HCEC 1CT (cell line): ENCODE measurements at regions not wholly inside any gene's neighbourhood (a gene's known extent, or its start where the extent isn't known, plus 50 kb on each side); places are given as distances from the start of the nearest gene placed in this dataset.

Experiments
- DNase-seq: peaks from one replicate; pipeline ENCODE4 v3.0.0-alpha.2; 2017

DNA sequence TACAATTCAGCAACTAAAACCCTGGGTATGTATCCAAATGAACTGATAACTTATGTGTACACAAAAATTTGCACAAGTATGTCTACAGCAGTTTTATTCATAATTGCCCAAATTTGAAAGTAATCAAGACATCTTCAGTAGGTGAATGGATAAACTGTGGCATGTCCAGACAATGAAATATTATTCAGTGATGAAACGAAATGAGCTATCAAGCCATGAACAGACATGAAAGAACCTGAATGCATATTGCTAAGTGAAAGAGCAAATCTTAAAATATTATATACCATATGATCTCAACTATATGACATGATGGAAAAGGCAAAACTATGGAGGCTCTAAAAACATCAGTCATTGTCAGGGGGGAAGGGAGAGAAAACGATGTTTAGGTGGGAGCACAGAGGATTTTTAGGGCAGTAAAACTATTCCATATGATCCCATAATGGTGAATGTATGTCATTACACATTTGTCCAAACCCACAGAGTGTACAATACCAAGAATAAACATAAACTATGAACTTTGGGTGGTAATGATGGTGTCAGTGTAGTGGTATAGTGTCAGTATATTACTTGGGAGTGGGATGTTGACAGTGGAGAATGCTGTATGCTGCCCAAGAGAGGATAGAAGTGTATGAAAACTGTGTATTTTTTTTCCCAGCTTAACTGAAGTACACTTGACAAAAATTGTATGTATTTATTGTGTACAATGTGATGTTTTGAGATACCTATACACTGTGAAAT, 92.8 kb upstream of the PPP2R5A start:
- no peak for DNase-seq

DNA sequence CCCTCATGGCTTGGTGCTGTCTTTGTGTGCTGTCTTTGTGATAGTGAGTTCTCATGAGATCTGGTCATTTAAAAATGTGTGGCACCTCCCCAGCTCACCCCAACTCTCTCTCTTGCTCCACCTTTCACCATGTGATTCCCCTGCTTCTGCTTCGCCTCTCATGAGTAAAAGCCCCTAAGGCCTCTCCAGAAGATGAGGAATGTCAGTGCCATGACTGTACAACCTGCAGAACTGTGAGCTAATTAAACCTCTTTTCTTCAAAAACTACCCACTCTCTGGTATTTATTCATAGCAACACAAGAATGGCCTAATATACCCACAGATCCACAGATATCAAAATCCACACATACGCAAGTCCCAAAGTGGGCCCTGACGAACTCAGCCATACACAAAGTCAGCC, 88.9 kb upstream of the PPP2R5A start:
- no peak for DNase-seq

DNA sequence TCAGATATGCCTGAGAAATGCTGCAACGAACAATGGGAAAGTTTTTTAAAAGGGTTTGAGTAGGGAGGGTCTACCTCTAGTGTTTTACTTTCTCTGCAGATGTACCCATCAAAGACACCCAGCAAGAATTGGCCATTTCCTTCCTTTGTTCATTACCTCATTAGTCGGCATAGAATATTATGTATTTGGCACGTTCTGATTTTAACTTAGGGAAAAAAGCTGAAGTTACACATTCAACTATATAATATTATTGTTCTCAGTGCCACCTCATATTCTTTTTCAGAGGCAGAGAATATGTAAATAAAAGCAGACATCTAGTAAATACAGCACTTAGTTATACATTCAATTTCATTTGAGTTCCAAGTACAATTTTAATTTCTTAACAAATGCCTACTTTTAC, 83.7 kb upstream of the PPP2R5A start:
- DNase-seq: no peak

DNA sequence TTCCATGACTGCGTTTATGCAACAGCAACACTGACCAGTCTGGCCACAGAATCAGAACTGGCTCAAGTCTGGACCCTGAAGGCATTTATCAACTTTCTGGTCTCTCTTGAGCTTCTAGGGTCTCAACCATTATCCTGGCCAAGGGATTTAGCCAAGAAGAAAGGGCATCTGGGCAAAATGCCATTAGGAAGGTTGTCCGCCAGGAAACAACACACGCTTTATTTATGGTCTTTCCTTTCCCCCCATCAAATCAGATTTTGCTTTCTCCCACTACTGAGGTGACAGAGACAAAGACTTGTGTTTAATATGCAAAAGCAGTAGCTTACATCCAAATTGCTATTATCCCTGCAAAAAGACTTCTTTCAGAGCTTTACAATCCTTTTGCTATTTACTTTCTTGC, 81.6 kb upstream of the PPP2R5A start:
- no peak for DNase-seq

DNA sequence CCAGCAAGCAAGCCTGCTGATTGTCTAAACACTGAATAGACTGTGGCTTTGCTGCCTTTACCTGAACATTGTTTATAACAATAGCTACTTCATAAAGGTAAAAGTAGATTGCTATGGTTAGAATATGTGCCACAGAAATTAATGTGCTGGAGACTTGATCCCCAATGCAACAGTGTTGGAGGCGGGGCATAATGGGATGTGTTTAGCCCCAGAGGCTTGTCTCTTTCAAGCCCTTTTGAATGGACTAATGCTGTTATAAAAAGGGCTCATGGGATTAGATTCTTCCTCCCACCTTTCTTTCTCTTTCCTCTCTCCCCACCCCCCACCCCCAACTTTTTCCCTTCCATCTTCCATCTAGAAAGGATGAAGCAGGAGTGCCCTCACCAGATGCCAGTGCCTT, 80.2 kb upstream of the PPP2R5A start:
- no peak for DNase-seq

DNA sequence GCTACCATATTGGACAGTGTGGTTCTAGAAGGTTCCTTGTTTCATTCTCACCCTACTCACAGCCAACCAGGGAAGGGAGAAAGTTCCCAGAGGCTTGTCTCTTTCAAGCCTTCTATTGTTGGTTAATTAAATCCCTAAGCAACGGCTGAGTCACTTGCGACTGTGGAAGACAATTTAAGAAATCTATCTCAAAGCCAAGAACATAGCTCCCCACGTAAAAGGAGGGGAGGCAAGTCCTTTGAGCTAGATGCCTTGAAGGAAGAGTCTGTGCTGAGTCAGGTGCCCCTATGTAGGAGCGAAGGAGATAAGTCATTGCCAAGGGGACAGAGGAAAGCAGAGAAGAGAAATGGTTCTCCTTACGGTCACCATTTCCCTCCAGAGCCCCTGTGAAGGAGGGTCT, 79.4 kb upstream of the PPP2R5A start:
- no peak for DNase-seq

DNA sequence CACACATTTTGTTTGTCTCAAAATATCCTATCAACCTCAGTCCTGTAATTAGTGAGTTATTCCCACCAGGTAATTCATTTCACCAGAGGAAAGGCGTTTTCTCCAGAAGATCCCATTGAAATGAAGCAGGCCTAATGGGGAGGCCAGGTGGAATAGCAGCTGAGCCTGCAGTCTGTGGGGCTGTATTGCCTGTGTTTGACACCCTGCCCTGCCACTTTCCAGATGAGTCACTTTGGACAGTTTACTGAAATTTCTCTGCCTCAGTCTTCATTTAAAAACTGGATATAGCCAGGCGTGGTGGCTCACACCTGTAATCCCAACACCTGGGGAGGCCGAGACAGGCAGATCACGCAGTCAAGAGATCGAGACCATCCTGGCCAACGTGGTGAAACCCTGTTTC, 78.1 kb upstream of the PPP2R5A start:
- DNase-seq: no peak

DNA sequence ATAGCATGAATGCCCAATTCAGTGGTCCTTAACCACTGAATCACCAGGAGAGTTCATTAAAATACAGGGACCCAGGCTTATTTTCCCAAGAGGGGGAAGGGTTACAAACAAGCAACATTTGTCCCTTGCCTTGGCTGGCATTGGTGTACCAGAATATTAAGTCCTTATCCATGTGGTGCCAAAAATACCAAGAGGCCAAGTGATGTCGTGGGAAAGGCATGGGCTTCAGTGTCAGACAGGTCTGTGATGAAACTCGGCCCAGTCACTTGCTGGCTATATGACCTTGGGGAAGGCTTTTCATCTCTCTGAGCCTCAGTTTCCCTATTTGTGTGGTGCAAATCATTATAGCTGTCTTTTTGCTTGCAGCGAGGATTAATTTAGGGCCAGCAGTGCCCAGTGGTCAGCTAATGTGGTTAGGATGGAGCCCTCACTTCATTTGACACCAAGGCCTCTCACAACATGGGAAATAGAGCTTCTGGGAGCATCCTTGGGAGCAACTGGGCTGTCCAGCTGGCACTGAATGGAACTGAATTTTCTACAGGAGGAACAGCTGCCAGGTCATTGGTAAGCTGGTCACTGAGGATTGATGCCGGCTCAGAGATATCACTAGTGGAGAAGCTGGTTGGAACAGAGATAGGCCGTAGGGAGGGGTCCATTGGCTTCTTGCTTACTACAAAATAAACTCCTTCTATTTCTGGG, 77.2 kb upstream of the PPP2R5A start:
- no peak for DNase-seq

DNA sequence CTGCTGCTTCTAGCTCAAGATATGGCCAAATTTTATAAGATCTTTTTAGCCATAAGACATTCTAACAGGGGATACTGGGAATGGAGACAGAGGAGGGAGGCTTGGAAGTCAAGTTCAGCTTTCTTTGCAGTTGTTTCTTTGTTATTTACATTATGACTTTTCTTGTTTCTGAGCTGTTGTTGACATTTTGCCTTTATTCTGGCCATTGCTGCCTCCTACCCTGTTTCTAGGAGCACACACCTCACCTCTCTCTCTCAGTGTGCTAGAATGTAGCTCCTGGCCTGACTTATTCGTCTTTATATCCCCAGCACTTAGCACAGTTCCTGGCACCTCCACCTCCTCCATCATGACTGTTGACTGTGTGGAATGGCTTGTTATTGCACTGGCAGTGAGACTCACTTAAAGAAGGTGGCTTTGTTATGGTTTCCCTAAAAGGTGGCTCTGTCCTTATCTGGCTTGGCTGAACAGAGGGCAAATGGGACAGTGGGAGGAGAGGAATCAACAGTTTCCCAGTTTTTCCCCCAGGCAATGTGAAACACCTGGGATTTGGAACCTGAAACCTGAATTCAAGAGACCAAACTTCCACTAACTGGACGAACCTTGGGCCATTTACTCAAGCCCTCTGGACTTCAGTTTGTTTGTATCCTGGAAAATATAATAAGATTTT, 76.1 kb upstream of the PPP2R5A start:
- DNase-seq: no peak

DNA sequence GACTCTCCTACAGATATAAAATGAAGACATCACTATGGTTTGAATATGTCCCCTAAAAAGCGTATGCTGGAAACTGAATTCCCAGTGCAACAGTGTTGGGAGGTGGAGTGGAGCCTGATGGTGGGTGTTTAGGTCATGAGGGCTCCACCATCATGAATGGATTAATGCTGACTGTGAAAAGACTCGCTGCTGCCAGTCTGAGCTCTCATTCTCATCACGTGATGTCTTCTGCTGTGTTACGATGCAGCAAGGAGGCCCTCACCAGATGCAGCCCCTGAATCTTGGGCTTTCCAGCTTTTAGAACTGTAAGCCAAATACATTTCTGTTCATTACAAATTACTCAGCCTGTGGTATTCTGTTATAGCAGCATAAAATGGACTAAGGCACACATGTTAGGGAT, 73.8 kb upstream of the PPP2R5A start:
- DNase-seq: no peak

DNA sequence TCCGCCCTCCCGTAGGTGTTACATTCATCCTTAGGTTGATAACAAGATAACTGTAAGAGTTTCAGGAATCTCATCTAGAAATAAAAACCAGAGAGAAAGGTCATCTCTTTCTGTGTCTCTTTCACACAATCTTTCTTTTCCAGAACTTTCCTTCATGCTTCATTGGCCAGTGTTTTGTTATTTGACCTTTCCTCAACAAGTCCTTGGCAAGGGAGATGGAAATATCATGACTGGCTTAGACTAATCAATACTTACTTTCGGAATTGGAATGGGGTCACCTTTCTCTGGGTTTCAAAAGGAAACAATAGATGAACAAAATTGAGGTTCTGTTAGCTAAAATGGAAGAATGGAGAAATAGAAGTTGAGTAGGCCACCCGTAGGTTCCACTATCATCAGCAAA, 72.9 kb upstream of the PPP2R5A start:
- DNase-seq: no peak

DNA sequence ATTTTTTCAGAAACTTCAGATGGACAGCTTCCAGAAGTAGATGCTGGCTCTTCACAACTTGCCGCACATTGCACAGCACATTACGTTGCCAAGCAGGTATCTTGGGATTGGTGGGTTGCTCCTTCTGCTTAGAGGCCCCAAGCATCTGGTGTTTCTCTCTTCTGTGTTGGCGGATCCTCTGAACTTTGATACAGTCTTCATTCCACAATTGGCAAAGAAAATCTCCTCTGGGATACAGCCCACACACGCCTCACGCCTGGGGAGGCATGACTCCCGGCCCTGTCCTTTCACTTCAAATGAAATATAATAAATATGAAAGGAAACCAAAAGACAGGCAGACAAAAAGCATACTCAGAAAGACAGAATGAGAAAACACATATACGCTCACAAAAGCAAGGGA, 72.3 kb upstream of the PPP2R5A start:
- no peak for DNase-seq

DNA sequence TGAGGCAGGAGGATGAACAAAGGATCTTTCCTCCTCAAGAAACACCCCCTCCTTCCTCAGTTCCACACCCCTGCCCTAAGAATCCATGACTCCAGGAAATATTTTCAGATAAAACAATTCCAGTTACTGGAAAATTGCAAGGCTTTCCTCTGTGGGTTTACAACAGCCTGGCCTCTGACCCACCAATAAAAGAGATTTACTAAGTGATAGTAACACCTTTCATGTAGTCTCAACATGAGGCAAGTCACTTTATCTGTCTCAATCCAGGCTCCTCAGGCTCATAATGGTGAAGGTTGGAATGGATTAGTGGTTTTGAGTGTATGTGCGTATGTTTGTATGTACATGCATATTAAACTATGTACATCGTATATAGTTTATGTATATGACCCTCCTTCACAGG, 71.4 kb upstream of the PPP2R5A start:
- no peak for DNase-seq

DNA sequence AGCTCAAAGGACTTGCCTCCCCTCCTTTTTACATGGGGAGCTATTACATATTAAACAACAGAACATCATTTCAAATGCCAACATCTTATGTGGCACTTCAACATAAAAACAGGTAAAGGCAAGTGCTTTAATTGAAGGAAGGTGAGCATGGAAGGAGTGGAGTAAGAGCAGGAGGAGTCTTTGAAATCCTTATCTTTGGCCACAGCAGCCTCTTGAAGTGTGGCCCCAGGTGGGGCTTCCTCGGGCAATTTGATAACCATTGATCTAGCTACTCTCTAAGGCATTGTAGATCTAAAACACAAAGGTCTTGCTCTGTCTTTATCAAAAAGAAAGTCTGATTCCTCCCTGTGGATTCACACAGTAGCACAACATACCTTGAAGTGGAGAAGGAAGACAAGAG, 70.9 kb upstream of the PPP2R5A start:
- no peak for DNase-seq

DNA sequence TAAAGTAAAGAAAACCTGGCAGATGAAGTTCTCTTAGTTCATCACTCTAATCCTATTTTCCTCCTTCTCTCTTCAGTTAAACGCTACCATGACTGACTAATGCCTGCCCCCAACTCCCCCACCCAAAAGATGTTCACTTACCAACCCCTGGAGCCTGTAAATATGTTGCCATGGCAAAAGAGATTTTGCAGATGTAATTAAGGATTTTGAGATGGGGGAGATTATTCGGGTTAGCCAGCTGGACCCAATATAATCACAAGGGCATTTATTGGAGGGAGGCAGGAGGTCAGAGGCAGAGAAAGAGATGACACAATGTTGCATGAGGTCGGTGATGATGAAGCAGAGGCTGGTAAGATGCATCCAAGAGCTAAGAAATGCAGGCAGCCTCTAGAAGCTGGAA, 69.3 kb upstream of the PPP2R5A start:
- DNase-seq: no peak

DNA sequence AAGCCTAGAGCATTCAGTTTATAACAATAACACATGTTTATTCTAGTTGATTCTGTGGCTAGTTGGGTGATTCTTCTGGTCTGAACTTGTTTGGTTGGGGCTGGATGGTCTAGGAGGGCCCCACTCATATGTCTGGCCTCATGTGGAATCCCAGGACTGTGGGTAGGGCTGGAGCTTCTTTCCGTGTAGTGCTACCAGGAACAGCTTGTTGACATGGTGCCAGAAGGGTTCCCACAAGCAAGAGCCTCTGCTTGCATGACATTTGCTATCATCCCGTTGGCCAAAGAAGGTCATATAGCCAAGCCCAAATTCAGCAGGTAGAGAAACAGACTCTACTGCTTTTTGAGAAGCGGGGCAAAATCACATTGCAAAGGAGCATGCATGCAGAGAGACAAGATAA, 67.6 kb upstream of the PPP2R5A start:
- DNase-seq: no peak

DNA sequence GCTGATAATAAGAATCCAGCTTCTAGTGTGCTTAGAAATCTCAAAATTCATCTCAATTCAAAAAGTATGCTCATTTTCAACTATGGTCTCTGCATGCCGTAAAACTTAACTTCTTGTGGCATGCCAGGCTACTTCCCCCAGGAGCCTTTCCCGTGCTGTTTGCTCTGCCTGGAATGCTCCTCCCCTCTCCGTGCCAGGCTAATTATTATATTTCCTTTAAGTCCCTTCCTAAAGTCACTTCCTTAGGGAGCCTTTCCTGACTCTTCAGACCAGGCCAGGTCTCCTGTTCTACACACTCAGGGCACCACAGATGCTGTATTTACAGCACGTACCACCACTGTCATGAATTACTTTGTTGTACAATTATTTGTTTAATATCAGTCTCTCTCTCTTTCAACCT, 67.1 kb upstream of the PPP2R5A start:
- no peak for DNase-seq

DNA sequence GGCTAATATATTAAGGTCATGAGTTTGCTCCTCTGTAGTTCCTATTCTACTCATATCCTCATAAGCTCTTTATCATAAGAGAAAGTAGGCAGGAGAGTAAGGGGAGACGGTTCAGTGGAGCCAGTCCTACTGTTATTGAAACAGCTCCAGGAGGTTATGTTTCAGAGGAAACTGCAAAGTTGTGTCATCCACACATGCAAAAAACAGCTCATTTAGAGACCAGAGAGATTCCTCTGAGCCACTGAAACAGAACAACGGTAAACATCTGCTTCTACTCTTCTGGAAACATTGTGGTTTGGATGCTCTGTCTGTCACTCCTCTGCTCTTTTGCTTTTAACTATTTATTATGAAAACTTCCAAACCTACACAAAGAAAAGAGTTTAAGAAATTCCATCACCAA, 66.3 kb upstream of the PPP2R5A start:
- DNase-seq: peak; percentile 58

DNA sequence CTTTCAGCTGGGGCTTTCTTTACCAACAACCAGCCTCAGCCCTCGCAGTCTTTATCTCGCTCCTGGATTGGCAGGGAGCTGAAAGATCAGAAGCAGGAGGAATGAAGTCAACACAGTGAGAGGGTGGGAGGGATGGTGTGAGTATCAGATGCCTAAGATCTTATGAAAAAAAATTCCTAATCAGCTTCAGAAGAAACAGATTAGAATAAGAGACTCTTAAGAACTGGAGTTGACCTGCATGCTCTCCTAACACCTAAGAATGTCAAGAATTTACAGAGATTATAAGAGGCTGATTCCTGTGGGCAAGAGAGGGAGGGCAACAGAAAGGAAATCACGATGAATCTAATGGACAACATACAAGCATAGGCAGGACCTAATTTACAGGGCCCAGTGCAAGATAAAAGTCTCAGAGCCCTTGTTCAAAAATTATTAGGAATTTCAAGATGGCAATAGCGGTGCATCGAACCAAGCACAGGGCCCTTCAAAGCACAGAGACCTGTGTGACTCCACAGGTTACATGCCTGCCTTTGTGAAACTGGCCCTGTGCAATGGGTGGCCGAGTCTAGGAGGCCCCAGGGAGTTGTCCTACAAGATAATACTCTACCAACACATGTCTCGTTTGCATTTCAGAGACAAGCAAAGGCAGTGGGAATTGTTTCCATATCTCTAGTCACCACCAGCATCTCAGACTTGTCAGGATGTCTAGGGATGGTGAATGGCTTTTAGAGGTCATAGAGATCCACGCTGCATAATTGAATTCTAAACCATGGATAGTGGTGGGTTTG, 65.3 kb upstream of the PPP2R5A start:
- no peak for DNase-seq

DNA sequence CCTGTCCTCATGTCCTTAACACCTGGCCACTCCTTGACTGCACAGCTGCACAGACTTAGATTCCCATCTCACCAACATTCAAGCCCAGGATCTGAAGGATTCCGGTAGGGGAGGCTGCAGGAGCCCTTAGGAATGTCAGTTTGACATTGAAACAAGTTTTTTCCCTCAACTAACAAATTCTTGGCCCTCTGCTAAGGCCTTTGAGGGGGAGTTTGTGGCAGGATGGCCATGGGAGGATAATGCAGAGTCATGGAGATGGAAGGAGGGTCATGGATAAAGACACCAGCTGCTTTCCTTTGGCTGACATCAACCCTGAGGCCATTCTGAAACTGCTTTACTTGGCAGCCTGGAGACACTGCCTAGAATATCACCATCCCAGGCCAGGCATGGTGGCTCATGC, 63.4 kb upstream of the PPP2R5A start:
- DNase-seq: no peak

DNA sequence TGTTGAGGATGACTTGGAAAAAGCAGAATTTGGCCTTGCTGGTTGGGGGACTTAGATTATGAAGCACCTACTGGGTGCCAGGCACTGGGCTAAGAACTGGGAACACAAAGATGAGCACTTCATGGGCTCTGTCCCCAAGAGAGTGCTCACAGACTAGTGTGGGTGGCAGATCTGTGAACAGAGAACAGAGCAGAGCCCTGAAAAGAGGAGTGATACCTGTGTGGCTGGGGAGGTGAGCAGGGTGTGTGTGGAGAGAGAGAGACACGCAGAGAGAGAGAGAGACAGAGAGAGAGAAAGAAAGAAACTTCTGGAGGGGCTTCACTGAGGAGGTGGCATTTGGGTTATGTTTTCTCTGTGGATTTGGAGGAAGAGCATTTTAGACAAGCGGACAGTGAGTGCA, 61.1 kb upstream of the PPP2R5A start:
- no peak for DNase-seq

DNA sequence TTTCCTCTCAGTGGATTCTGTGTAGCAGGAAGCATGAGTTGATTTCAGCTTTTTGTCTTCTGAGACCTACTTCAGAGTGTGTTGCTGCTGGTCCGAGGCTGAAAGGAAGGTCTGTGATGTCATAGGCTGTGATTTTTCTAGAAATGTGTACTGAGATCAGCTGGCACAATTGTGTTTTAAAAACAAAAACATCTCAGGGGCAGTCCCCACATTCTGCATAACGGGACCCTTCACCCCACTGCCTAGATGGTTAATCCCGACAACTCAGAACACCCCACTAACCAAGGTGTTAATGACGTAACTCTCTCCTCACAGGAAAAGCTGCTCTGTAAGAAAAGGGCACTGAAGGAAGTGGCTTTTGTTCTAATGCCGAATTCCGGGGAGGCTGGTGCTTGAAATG, 59.8 kb upstream of the PPP2R5A start:
- no peak for DNase-seq

DNA sequence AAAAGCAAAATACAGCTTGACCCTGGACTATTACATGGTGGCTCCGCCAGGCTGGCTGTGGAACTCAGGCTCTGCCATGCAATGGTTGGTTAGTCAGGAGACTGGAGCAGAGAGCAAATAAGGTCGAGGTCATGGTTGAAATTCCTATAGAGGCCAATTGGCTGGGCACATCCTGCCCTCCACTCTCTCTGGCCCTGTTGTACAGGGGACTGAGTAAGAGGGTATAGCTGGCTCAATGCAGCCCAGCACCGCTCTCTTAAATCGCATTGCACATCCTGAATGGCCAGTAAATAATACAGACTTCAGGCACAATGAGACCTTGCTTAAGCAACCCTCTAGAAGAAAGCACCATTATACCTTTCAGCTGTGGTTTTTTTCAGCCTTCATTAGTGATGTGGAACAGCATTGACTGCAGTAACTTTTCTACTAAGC, 59.3 kb upstream of the PPP2R5A start:
- DNase-seq: no peak

DNA sequence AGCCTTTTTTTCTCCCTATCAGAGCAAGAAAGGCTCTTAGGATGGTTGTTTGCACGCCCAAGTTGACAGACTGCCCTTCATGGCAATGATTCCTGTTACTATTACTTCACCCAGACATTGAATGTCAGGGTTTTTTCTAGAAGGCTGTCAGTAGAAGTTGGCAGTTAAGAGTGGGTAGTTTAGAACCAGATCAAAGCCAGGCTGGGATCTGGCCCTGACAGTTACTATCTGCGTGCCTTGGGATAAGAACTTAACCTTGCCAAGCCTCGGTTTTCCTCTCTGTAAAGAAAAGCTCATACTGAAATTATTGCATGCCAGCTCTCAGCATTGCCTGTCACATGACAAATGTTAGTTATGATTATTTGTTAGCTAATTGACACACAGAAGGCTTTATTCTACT, 58.7 kb upstream of the PPP2R5A start:
- no peak for DNase-seq
